DMS153 (cell line): ENCODE measurements at regions not wholly inside any gene's neighbourhood (a gene's known extent, or its start where the extent isn't known, plus 50 kb on each side); places are given as distances from the start of the nearest gene placed in this dataset.
"Not testable (repeated sequence)": the region's sequence is repeated elsewhere in the genome, so short reads cannot be mapped to it uniquely, and the experiment has no call there.

Experiments used
- DNase-seq: peaks from one replicate; lab custom pipeline; 2025; lab: John Stamatoyannopoulos, UW

GRCh38 chr13:23081220-23081619 lies 99.6 kb upstream of the SGCG start:
- DNase-seq, result no peak

DNA sequence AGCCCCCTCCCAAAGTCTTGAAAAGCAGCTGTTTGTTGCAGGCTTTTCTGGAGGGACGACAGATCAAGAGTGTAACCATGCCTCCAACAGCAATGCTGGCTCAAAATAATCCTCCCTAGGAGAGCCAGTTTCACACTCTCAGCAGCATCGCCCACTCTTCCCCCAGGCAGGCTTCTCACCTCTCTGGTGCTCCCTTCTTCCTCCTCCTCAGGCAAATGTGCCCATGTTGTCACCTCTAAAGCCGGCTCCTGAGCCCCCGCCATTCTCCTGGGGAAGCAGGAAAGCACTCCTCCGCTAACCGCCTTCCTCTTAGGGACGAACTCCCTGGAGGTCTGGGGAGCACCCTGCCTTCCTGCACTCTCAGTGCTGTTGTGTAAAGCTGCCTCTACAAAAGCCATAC lies 98.9 kb upstream of the SGCG start:
- DNase-seq, result no peak

GRCh38 chr13:23086968-23087623 lies 93.7 kb upstream of the SGCG start:
- no peak for DNase-seq

GRCh38 chr13:23087880-23088279 lies 92.9 kb upstream of the SGCG start:
- DNase-seq, result peak; percentile 12

DNA sequence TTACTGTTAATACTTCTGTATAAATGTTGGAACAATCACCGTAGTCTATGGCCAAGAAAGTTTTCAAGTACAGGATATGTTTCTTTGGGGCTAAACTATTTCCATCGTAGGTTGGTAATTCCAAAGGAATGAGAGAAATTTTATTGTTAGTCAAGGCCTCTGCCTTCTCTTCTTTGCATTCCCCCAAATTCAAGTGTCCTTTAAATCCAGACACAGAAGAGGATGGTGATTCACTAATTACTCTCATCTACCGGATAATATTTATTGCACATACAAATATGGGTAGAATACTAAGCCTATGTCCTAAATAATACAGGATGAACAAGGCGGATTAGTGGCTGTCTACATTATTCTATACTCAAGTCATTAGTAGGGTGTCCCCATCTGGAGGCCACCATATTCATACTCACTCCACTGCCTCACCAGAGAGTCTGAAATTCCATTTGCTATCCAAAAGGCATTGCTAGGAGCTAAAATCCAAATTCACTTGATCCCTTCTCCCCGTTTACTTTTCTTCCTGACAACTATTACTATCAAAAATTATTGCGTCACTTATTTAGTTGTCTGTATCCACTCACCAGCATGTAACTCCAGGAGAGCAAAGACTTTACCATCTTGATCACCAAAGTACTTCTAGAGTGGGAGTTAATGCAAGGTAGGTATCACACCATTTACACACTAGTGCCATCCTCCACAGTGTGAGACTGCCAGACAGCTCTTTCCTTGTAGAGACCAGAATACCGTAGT lies 82.4 kb upstream of the SGCG start:
- no peak for DNase-seq

DNA sequence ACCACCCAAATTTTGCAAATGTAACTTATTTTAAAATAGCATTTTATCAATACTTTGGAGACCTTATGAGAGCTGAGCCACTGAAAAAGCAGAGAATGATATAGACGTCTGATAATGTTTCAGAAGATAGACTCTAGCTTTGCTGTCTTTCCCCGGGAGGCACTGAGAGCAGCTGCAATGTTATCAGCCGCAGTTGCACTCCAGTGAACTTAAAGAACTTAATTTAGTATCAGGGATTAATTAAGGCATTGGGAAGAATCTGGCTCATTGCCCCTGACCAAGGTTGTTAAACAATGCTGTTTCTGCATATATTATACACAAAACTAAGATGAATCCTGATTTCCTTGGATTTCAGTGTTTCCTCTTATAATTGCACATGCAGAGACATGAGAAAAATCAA lies 75.7 kb upstream of the SGCG start:
- DNase-seq, result no peak

DNA sequence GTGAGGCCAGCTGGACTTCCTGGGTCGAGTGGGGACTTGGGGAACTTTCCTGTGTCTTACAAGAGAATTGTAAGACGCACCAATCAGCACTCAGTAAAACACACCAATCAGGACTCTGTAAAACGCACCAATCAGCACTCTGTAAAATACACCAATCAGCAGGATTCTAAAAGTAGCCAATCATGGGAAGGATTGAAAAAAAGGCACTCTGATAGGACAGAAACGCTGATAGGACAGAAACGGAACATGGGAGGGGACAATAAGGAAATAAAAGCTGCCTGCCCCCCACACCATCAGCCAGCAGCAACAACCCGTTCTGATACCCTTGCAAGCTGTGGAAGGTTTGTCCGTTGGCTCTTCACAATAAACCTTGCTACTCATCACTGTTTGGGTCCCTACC lies 73.1 kb upstream of the SGCG start:
- DNase-seq, result no peak

DNA sequence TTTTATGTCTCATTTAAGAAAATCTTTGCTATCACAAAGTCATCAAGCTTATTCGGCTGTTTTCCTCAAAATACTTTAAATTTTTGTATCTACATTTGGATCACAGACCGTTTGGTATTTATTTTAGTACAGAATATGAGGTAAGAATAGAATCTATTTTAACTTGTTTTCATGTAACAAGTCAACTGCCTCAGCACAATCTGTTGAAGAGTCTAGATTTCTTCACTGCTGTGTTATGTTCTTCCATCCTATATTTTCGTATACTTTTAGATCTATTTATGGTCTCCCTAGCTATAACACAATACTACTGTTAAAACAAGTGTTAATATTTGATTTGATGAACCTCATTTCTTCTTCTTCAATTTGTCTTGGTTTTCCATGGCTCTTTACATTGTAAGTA lies 61.6 kb upstream of the SGCG start:
- DNase-seq, result no peak

DNA sequence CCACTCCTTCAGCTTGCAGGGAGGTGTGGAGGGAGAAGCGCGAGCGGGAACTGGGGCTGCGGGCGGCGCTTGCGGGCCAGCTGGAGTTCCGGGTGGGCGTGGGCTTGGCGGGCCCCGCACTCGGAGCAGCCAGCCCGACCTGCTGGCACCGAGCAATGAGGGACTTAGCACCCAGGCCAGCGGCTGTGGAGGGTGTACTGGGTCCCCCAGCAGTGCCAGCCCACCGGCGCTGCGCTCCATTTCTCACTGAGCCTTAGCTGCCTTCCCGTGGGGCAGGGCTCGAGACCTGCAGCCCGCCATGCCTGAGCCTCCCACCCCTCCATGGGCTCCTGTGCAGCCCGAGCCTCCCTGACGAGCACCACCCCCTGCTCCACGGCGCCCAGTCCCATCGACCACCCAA lies 53.2 kb upstream of the SGCG start:
- DNase-seq, result not testable (repeated sequence)

DNA sequence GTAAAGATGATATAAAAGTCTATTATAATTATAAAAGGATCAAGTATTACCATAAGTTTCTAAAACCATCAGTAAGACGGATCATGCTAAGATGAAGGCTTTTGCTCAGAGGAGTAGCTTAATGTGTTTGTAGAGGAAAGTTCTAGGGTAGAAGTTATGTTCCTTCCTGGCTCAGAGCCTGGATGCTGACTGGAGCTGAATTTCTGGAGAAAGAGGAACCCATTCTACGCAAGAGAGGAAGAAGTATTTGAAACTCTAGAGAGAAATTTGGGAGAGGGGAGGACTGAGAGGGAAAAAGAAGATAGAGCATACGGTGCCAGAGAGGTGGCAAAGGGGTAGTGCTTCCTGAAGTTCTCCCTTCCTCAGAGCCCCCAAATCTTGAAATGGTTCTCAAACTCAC lies 51.4 kb upstream of the SGCG start:
- no peak for DNase-seq
